ENCODE measurements at regions not wholly inside any gene's neighbourhood (a gene's known extent, or its start where the extent isn't known, plus 50 kb on each side); places are given as distances from the start of the nearest gene placed in this dataset.

- DNase-seq = no peak
Observed at GRCh38 chr2:5923957-5924945, 232.1 kb downstream of the SOX11 start.

DNA sequence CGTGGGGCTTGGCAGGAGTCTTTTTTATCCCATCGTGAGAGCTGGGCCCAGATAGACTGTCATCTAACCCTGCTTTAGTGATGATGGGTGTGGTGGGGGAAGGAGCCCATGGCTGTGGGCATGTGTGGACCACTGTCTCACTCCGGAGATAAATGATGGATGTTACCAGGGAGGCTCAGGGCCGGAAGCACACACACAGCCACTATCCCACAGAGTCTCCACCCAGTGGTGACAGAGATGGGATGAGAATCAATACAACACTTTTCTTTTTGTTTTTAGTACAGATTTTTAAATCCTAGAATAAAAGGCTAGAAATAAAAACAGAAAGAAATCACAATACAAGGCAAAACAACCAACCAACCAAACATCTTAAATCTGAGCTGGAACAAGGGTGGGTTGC is 233.4 kb downstream of the SOX11 start:
- DNase-seq = no peak

- DNase-seq = no peak
Observed at GRCh38 chr2:5926871-5927512, 234.8 kb downstream of the SOX11 start.

DNA sequence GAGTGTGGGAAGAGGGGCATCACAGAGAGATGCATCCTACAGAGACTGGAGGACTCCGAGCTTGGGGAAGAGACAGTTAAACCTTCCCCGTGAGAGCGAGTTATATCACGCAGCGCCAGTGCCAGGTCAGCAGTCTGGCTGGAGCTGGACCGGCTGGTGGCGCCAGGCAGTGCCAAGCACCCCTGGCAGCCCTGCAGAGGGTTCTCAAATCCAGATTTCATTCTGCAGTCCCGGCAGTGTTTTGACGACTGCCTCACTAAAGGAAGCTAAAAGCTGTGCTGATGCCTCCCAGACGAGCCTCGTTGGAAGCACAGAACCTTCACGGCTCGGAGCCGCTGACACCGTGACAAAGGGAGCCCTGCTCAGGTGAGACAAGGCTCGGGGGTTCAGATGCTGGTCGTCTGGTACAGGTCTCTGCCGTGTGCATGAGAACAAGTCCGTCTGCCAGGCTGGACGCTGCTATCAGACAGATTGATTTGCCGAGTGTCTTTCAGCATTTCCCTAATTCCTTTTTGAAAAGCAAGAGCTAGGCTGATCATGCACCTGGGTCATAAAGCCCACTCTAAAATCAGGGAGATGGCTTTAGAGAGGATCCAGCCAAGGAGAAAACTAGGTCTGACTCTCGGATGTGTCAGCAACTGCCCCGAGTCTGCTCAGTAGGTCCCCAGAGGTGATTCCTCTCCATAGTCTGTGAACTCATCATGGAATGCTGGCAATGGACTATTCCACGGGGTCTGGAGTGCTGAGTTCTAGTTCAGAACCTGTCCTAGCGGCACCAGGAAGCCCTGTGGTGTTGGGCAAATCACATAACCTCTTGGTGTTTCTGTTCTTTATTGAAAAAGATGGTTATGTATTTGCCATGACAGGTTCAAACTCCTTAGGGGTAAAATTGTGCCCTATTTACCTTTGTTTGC is 240.6 kb downstream of the SOX11 start:
- no peak for DNase-seq

- DNase-seq = no peak
Observed at GRCh38 chr2:5933669-5934068, 241.5 kb downstream of the SOX11 start.

DNA sequence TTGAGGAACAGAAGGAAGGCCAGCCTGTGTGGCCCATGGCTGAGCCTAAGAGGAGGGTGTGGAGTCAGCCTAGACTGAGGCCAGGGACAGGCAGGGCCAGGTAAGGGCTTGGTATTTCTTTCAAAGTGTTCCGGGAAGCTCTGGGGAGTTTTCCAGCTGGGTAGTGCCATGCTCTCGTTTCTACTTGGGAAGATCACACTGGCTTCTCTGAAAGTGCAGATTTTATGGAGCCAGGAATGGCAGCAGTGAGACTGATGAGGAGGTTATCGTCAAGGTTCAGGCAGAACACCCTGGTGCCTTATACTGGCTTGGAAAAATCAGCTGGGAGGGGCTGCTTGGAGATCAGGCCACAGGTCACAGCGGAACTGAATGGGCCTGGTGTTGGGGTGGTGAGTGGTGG is 245.1 kb downstream of the SOX11 start:
- no peak for DNase-seq

DNA sequence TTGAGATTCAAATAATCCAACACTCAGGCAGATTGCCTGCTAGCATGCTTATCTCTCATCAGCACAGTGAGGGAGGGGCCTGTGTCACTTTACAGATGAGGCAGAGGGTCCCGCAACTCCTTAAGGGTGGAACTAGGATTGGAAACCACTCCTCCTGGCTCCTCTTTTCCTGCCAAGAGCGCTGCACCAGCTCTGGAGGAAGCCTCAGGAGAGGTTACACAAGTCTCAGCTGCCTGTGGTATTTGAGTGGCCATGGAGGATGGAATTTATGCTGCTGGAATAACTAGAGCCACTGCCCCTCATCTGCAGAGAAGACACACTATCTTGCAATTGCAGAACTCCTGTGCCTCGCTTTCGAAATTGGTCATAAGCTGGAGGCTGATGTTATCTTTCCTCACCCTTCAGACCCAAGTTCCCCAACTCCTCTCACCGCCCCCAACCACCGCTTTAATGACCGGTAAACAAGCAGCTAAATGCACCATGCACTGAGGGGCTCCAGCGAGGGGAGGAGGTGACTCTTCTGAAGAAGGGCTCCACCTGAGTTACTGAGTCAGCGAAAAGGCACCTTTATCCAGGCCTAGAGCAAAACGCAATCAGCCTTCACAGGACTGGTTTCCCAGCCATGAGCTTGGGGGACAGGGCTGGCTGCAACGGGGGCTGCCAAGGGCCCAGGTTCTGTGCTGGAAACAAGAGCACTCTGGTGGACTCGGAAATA is 245.8 kb downstream of the SOX11 start:
- no peak for DNase-seq

DNA sequence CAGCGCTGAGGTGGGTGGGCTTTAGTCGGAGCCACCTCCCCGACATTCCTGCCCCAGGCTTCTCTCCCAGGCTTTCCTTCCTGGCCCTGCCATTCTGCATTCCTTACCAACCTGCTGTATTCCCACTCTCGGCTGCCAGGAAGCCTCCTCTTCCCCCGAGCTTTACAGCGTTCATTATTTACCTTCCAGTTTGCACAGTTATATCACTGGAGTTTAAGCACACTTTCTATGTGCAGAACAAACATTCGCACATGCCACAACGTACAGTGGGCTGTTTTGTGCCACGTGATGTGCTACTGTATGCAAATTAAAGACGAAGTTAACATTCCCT is 246.3 kb downstream of the SOX11 start:
- DNase-seq = no peak

DNA sequence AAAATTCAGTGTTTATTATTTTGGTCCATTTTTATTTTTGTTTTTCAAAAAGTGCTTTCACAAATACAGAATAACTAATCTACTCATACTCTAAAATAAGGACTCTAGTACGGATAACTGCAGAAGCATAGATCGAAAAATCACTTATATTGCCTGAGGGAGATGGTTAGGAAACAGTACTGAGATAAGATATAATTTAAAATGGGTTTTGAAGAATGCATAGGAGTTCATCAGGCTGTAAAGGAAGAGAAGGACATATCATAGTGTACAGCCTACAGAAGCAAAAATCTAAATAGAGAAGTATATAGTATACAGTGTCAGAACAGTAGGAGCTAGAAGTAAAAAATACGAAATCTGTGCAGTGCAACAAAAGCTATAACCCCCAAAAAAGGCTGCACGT is 247.4 kb downstream of the SOX11 start:
- DNase-seq = no peak

DNA sequence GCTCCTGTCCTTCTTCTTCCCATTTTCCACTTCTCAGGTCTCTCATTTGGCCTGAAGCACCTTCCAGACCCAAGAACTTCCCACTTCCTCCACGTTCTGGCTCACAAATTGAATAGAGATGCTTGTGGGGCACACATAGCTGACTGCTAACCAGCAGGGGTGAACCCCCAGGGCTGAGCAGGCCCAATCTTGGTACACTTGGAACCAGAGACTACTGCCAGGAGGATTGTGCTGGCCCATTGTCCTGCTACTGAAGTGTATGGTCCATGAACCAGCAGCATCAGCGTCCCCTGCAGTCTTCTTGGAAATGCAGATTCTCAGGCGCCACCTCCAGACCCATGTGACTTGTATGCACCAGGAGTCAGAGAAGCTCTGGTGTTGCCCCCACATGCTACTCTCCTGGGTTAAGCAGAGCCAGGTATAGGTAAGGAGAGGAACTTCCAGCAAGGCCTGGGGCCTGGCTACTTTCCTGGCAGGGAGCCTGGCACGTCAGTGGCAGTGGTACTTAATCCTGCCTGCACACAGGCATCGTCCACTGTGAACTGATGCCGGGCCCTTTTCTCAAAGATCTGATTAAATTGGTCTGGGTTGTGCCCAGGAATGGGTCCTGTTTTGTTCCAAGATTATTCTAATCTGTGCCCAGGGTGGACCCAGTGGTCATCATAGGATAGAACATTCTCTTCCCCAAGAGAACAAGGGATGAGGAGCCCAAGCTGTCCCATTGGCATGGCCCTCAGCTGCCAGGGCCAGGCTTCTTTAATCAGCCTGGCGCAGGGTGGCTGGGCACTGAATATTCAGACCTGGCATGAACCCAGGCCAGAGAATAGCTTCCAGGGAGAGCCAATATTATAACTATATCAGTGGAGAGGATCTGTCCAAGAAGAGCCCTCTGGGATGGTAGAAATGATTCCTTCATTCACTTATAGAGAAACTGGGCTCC is 248.7 kb downstream of the SOX11 start:
- no peak for DNase-seq

DNA sequence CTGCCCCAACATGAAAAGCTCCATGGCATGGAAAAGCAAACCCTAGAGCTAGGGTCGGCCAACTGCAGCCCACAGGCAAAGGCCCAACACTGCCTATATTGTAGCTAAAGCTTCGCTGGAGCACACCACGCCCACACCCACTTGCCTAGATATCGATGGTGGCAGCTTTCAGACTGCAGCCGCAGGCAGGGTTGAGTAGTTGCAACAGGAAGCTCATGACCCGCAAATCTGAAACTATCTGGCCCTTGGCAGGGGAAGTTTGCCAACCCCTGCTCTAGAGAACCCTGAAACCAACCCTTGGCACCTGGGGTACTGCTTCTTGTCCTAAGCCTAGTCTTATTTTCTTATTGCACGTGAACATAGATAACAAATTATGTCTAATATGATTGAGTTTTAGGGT is 250.0 kb downstream of the SOX11 start:
- no peak for DNase-seq

GRCh38 chr2:5945742-5946141 is 253.6 kb downstream of the SOX11 start:
- no peak for DNase-seq

- DNase-seq = no peak
Observed at GRCh38 chr2:5946225-5947115, 254.3 kb downstream of the SOX11 start.

DNA sequence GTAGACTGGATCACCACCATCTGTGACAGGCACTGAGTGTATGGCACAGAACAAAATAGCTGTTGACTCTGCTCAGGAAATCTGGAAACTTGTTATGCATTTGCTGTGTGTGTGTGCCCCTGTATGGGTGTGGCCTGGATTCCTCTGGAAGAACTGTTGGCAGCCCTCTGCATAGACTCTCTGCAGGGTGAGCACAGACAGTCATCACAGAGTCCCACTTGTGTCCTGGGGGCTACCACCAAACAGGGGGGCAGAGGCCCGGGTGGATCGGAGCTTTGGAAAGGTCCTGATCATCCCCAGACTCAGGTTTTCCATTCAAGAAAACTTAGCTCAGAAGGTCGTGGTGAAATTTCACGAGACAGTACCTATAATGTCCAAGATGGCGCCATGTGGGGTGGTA is 258.6 kb downstream of the SOX11 start:
- DNase-seq = no peak

DNA sequence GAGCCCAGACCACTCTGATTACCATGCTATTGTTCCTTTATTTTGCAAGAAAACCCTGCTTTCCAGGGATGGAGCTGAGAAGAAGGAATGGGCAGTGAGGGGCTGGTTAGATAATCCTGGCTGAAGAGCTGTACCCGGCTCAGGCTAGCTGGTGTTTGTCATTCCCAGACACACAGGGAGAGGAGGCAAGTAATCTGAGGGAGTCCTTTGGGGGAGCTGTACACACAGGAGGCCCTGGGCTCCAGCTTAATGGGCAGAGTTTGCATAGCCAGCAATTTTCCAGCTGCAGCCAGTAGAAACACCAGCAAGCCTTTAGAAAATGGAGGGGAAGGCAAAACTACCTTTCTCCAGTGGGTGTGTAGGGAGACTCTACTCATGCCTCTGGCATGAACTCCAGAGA is 259.3 kb downstream of the SOX11 start:
- no peak for DNase-seq

GRCh38 chr2:5953525-5953924 is 261.3 kb downstream of the SOX11 start:
- no peak for DNase-seq

- no peak for DNase-seq
Observed at GRCh38 chr2:5954509-5954908, 262.3 kb downstream of the SOX11 start.

DNA sequence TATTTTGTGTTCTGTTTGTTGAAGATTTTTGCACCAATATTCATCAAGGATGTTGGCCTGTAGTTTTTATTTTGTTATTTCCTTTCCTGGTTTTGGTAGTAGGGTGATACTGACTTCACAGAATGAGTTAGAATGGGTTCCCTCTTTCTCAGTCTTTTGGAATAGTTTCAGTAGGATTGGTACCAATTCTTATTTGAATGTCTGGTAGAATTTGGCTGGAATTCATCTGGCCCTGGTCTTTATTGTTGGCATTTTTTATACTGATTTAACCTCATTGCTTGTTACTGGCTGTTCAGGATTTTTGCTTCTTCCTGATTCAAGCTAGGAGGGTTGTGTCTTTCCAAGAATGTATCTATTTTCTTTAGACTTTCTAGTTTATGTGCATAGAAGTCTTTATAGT is 263.7 kb downstream of the SOX11 start:
- no peak for DNase-seq

DNA sequence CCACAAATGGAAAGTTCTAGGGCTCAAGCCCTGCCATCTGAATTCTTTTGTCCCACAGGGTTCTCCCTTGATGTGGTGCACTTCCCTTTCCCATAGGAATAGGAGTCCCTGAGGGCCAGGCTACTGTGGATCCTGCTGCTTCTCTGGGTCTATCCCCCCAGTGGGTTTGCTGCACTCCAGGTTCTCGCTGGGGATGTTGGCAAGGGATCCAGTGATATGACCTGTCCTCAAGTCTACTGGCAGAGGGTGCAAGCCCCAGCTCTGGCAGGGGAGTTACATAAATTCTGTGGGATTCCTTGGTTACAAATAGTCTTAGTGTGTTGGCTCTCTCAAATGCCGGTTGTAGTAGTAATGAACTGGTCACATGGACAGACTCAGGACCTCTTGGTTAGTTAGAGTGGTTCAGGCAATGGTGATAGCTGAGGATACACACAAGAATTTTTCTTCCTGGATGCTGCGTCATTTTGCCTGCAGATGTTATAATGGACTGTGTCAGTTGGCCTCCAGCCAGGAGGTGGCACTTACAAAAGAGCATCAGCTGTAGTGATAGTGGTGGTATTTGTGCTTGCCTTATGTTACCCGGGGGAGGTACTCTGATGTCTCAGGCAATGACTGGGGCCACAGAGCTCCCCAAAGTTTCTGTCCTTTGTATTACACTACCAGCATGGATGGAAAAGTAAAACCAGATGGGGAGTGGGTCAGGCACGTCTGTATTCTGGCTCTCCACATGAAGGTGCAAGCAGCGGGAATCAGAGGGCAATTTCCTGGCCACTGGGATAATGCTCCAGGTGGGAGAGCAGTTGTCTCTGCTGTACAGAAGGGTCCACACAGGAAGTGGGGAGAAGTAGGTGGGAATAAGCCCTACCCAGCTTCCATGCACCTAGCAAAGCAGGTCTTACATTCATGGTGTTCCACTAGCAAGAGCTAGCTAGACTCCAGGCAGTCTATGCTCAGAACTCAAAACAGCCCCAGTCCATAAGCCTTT is 267.9 kb downstream of the SOX11 start:
- no peak for DNase-seq
